ENCODE measurements at regions not wholly inside any gene's neighbourhood (a gene's known extent, or its start where the extent isn't known, plus 50 kb on each side); places are given as distances from the start of the nearest gene placed in this dataset.

DNA sequence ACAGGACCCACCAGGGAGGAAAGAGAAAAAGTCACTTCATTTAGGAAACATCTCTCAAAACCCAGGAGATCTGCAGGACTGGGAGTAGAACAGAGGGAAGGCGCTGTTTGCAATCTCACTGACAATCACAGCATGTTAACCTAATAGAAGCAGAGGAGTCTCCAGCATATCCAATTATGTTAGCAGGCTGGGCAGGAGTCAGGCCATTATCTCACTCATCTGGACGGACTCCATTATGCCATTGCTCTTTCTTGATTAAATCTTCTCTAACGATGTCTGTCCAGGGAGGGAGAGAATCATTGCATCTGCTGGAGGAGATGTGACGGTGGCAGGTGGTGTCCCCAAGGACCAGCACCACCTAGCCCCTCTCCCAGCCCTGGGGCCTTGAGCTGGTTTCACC lies 203.8 kb upstream of the SFSWAP start:
- no peak for DNase-seq
- Histone ChIP-seq H3K4me3 (ENCODE audit: low read depth, low read length) (no peak overlapping the region), H3K9me3 (ENCODE audit: severe bottlenecking) (no peaks in the 10 kb centered on the region), H3K27me3 (ENCODE audit: insufficient read depth, low read depth, severe bottlenecking) (no peaks in the 10 kb centered on the region), H3K36me3 (no peaks in the 10 kb centered on the region), H3K27ac (no peak overlapping the region)
- TF ChIP-seq, protein P1, sequence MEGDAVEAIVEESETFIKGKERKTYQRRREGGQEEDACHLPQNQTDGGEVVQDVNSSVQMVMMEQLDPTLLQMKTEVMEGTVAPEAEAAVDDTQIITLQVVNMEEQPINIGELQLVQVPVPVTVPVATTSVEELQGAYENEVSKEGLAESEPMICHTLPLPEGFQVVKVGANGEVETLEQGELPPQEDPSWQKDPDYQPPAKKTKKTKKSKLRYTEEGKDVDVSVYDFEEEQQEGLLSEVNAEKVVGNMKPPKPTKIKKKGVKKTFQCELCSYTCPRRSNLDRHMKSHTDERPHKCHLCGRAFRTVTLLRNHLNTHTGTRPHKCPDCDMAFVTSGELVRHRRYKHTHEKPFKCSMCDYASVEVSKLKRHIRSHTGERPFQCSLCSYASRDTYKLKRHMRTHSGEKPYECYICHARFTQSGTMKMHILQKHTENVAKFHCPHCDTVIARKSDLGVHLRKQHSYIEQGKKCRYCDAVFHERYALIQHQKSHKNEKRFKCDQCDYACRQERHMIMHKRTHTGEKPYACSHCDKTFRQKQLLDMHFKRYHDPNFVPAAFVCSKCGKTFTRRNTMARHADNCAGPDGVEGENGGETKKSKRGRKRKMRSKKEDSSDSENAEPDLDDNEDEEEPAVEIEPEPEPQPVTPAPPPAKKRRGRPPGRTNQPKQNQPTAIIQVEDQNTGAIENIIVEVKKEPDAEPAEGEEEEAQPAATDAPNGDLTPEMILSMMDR (IDR thresholded peaks at IDR 0.05; ENCODE audit: low read depth, low read length): no peak

DNA sequence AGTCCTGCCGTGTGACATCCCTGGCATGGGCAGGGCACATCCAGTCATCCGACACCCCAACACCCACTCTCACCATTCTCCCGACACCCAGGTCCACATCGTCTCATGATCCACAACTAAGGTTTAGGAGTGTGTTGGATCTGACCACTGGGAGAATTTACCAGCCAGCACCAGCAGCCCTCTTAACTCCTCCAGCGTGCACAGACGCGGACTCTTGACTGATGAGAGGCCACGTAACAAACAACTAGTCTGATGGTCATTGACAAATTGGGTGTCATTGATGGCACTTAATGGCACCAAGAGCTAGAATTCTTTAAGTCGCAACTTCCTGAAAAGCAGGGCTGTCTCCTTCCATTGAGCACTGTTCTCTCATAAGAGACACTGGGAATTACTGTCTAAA lies 203.0 kb upstream of the SFSWAP start:
- Histone ChIP-seq H3K36me3 (no peaks in the 10 kb centered on the region), H3K27me3 (ENCODE audit: insufficient read depth, low read depth, severe bottlenecking) (no peaks in the 10 kb centered on the region), H3K9me3 (ENCODE audit: severe bottlenecking) (no peaks in the 10 kb centered on the region), H3K4me3 (ENCODE audit: low read depth, low read length) (no peak overlapping the region), H3K27ac (no peak overlapping the region)
- DNase-seq: no peak
- TF ChIP-seq, protein P1 (IDR thresholded peaks at IDR 0.05; ENCODE audit: low read depth, low read length): no peak

DNA sequence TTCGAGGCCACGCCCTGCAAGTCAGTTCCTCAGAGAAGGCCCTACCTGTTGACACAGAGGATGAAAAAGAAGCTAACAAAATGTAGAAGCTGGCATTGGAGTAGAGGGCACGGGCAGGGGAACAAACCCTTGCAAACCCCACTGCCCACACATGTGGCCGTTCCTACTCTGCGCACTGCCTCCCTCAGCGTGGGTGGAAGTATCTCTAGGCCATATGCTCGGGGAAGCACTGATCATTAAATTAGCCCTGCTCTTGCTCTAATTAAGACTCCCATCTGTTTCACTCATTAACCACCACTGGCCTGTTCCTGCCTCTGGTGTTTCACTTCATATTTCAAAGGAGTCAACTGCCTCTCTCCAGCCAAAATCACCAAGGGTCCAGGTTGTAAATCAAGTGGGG lies 201.2 kb upstream of the SFSWAP start:
- DNase-seq: no peak
- Histone ChIP-seq H3K4me3 (ENCODE audit: low read depth, low read length) (no peak overlapping the region), H3K9me3 (ENCODE audit: severe bottlenecking) (no peaks in the 10 kb centered on the region), H3K27me3 (ENCODE audit: insufficient read depth, low read depth, severe bottlenecking) (no peaks in the 10 kb centered on the region), H3K36me3 (no peaks in the 10 kb centered on the region), H3K27ac (no peak overlapping the region)
- TF ChIP-seq, protein P1 (IDR thresholded peaks at IDR 0.05; ENCODE audit: low read depth, low read length): no peak

DNA sequence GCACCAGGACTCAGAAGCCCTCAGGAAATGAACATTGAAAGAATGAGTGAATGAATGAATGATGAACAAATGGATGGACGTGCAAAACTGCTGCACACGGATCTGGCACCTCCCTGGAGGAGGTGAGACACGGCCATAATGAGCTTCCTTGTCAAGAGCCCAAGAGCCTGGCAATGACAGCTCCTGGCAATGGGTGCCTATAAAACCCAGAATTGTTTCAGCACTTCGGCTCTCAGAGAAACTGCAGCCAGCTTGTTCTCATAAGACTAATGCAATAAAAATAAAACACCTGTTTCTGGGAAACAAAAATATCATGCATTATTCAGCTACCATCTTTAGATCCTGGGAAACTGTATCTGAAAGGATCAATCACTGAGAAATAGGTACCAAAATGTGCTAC lies 200.5 kb upstream of the SFSWAP start:
- no peak overlapping the region for H3K4me3 ChIP-seq (ENCODE audit: low read depth, low read length)
- H3K9me3 ChIP-seq (ENCODE audit: severe bottlenecking): no peaks in the 10 kb centered on the region
- H3K27me3 ChIP-seq (ENCODE audit: insufficient read depth, low read depth, severe bottlenecking): no peaks in the 10 kb centered on the region
- H3K36me3 ChIP-seq: no peaks in the 10 kb centered on the region
- DNase-seq: no peak
- no peak overlapping the region for H3K27ac ChIP-seq
- TF ChIP-seq, protein P1 (IDR thresholded peaks at IDR 0.05; ENCODE audit: low read depth, low read length): no peak

DNA sequence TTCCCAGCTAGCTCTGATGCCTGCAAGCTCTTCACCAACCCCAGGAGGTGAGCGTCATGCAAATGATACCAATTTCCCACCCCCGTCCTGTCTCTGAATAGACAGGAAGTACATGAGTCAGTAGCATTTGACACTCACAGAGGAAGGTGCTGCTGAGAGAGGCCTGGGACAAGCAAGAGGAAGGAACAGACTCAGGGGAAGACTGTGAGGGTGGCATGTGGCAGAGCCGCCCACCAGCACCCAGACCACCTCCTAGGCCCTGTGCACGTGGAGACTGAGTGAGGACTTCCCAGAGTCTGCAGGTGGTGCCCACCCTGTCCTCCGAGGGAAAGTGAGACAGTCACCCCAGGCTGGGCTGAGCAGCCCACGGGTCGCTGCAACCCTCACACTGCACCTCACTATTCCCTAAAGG lies 199.5 kb upstream of the SFSWAP start:
- TF ChIP-seq, protein P1 (IDR thresholded peaks at IDR 0.05; ENCODE audit: low read depth, low read length): no peak
- Histone ChIP-seq H3K9me3 (ENCODE audit: severe bottlenecking) (no peaks in the 10 kb centered on the region), H3K4me3 (ENCODE audit: low read depth, low read length) (no peak overlapping the region), H3K27ac (no peak overlapping the region), H3K27me3 (ENCODE audit: insufficient read depth, low read depth, severe bottlenecking) (no peaks in the 10 kb centered on the region), H3K36me3 (no peaks in the 10 kb centered on the region)
- no peak for DNase-seq

DNA sequence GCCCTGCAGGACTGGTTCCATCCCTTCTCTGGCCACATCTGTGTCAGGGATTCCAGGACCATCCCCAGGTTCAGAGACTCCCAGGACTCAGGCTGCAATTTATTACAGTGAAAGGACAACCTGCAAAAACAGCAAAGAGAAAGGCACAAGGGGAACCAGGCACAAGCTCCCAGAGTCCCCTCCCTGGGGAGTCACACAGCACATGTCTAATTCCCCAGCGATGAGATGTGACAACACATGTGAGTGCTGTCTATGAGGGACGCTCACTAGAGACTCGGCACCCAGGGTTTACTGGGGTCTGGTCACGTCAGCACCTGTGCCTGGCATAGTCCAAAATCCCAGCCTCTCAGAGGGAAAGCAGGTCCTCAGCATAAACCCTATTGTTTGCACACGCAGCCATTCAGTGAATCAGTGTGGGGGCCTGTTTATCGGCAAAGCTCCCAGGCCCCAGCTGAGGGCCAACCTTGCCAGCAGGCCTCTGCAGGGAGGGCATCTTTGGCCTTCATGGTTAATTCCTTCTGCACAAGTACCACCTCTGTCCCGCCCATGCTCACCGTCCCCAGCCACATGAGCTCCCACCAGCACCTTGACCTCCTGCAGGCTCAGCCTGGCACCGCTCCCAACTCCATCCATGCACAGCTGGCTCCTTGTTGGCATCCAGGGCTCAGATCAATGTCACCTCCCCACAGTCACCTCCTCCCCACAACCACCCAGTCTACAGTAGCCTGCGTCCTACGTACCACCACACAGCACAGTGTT lies 198.9 kb upstream of the SFSWAP start:
- Histone ChIP-seq H3K9me3 (ENCODE audit: severe bottlenecking) (no peaks in the 10 kb centered on the region), H3K36me3 (no peaks in the 10 kb centered on the region), H3K27me3 (ENCODE audit: insufficient read depth, low read depth, severe bottlenecking) (no peaks in the 10 kb centered on the region), H3K4me3 (ENCODE audit: low read depth, low read length) (no peak overlapping the region), H3K27ac (no peak overlapping the region)
- TF ChIP-seq, protein P1 (IDR thresholded peaks at IDR 0.05; ENCODE audit: low read depth, low read length): no peak
- DNase-seq: no peak
